Astrocyte (in vitro differentiated cells and primary cell): ENCODE measurements at regions not wholly inside any gene's neighbourhood (a gene's known extent, or its start where the extent isn't known, plus 50 kb on each side); places are given as distances from the start of the nearest gene placed in this dataset.

Experiments
- CTCF ChIP-seq: IDR thresholded peaks from 2 replicates; pipeline ENCODE4 v1.5.1; 2011; ENCODE audit warnings: low read depth, mild to moderate bottlenecking, inconsistent platforms, low read length, moderate library complexity; ENCODE audit not compliant: insufficient read depth
- EZH2 ChIP-seq: IDR thresholded peaks from 2 replicates; pipeline ENCODE4 v1.6.1; 2012; ENCODE audit warnings: mild to moderate bottlenecking, low read length, inconsistent platforms; ENCODE audit not compliant: insufficient read depth

GRCh38 chr5:40078898-40079575 lies 600.7 kb upstream of the PTGER4 start:
- TF ChIP-seq CTCF = no peak
- no peak for TF ChIP-seq EZH2
